Mucosa of rectum (tissue), 2 donors: ENCODE measurements at regions not wholly inside any gene's neighbourhood (a gene's known extent, or its start where the extent isn't known, plus 50 kb on each side); places are given as distances from the start of the nearest gene placed in this dataset.

ENCODE experiments used
- H3K27ac ChIP-seq, 2 donors: one replicate each; pipeline ENCODE4 v1.7.0; 2013; ENCODE audit warnings: inconsistent platforms in 2 of 2, low read depth in 2 of 2, low read length in 2 of 2
- H3K27me3 ChIP-seq, 2 donors: one replicate each; pipeline ENCODE4 v1.7.0; 2013; ENCODE audit warnings: low read length in 2 of 2; ENCODE audit not compliant: control insufficient read depth in 2 of 2, insufficient read depth in 2 of 2
- H3K36me3 ChIP-seq, 2 donors: one replicate each; pipeline ENCODE4 v1.7.0; 2013; ENCODE audit warnings: low read length in 2 of 2; ENCODE audit not compliant: control insufficient read depth in 2 of 2, insufficient read depth in 2 of 2
- H3K4me1 ChIP-seq, 2 donors: one replicate each; pipeline ENCODE4 v1.7.0; 2013; ENCODE audit warnings: low read length in 2 of 2, mild to moderate bottlenecking in 1 of 2; ENCODE audit not compliant: control insufficient read depth in 2 of 2, insufficient read depth in 2 of 2
- H3K4me3 ChIP-seq, 2 donors: one replicate each; pipeline ENCODE4 v1.7.0; 2013; ENCODE audit warnings: low read length in 2 of 2
- H3K9ac ChIP-seq, 2 donors: one replicate each; pipeline ENCODE4 v1.7.0; 2013; ENCODE audit warnings: low read length in 2 of 2, low read depth in 1 of 2, mild to moderate bottlenecking in 1 of 2
- H3K9me3 ChIP-seq, 2 donors: one replicate each; pipeline ENCODE4 v1.7.0; 2013; ENCODE audit warnings: low read length in 2 of 2; ENCODE audit not compliant: control insufficient read depth in 2 of 2
- donor health status: healthy.
- donor health status: Normal muscosa, but diverticular disease.

DNA sequence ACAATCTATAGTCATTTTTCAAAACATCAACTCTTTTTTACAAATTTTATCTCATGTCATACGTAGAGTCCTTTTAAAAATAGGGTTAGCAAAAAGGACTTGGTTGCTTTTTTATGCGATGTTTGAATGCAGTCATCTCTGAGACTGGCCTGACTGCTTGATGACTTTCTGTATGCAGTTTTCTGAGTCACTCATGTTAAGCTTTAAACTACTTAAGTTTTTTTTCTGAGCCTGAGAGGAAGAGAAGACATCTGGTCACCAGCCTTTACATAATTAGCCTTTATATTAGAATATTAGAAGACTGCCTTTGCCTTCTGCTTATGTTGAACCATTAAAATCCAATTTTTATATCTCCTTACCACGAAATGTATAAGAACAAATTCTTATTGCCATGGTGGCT, 834.4 kb upstream of the MBL2 start:
- Histone ChIP-seq H3K4me3 (no peak overlapping the region), H3K9ac (no peak overlapping the region), H3K27ac (no peak overlapping the region), H3K36me3 (no peaks in the 10 kb centered on the region), H3K9me3 (no peaks in the 10 kb centered on the region), H3K27me3 (no peaks in the 10 kb centered on the region), H3K4me1 (no peaks in the 10 kb centered on the region)

DNA sequence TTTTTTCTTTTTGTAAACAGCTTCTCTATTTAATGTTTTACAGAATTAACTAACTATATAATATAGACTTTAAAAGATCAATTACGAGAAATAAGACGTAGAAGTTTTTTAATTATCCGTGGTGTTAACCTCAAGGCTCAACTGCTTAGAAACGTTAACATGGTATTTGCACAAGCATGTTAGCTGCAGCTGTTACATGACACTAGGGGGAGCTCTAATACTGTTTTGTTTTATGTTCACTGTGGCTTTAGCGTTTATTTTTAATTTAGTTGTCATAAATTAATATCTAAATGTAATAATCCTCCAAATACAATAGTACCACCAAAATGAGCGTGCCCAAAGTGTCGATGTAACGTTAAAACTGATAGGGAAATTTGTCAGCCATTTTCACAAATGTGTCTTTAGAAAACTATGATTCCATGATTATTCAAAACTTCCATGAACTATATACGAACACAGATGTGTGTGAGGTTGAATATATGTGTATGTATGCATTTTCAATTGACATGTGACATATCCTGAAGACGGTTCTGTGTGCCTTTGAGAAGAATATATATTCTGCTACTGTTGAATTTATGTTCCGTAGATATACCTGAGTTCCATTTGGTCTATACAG, 828.8 kb upstream of the MBL2 start:
- no peak overlapping the region for H3K27ac ChIP-seq
- H3K4me1 ChIP-seq: no peaks in the 10 kb centered on the region
- H3K9ac ChIP-seq: no peak overlapping the region
- no peaks in the 10 kb centered on the region for H3K27me3 ChIP-seq
- H3K36me3 ChIP-seq: no peaks in the 10 kb centered on the region
- no peak overlapping the region for H3K4me3 ChIP-seq
- H3K9me3 ChIP-seq: no peaks in the 10 kb centered on the region

DNA sequence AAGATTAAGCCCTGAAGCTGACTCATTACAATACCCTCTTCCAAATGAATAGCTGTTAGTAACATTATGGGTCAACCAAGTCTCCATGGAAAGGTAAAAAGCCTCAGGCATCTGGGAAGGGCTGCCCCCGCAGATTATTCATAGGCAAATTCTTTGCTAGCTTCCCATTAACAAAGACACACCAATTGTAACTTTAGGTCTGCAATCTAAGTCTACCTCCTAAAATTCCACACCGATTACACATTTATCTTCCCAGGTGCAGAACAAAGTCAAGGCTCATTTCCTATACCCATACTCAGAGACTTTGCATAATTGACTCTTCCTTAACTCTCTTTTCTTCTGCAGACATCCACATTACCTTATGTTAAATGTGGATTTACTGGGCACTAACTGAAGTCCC, 826.3 kb upstream of the MBL2 start:
- Histone ChIP-seq H3K36me3 (no peaks in the 10 kb centered on the region), H3K4me3 (no peak overlapping the region), H3K27ac (no peak overlapping the region), H3K27me3 (no peaks in the 10 kb centered on the region), H3K9ac (no peak overlapping the region), H3K4me1 (no peaks in the 10 kb centered on the region), H3K9me3 (no peaks in the 10 kb centered on the region)

DNA sequence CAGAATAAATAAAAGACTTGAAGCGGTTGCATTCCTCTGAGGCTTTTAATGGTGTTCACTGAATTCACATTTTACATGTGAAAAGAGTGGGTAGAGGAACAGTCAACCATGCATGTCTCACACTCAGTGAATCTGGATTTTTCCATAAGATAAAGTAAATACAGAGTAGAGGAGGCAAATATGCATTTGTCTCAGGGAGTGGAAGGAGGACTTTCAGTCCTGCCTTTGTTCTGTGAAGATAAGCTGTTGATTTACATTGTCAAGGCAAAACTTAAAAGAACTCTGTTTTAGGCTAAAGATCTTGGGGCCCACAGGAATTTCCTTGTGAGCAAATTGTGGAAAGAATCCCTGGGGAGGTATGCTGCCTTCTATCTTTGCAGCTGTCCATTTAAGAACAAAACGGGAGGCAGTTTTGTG, 825.3 kb upstream of the MBL2 start:
- Histone ChIP-seq H3K27ac (no peak overlapping the region), H3K9me3 (no peaks in the 10 kb centered on the region), H3K4me1 (no peaks in the 10 kb centered on the region), H3K9ac (no peak overlapping the region), H3K4me3 (no peak overlapping the region), H3K27me3 (no peaks in the 10 kb centered on the region), H3K36me3 (no peaks in the 10 kb centered on the region)

DNA sequence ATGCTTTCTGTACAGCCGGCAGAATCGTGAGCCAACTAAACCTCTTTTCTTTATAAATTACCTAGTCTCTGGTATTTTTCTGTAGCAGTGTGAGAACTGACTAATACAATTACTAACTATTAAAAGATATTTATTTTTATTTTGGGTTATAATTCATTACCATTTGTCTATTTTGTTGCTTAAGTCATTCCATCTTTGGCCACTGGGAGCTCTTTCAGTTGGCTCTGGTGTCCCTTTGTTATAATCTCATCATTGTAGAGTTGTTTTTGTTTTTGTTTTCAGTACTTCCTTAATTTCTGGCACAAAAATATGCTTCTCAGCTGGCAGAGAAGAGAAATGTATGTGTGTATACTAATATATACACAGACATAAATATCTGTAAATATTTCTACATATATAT, 807.9 kb upstream of the MBL2 start:
- Histone ChIP-seq H3K27ac (no peak overlapping the region), H3K9ac (no peak overlapping the region), H3K4me1 (no peaks in the 10 kb centered on the region), H3K36me3 (no peaks in the 10 kb centered on the region), H3K4me3 (no peak overlapping the region), H3K9me3 (no peaks in the 10 kb centered on the region), H3K27me3 (no peaks in the 10 kb centered on the region)

DNA sequence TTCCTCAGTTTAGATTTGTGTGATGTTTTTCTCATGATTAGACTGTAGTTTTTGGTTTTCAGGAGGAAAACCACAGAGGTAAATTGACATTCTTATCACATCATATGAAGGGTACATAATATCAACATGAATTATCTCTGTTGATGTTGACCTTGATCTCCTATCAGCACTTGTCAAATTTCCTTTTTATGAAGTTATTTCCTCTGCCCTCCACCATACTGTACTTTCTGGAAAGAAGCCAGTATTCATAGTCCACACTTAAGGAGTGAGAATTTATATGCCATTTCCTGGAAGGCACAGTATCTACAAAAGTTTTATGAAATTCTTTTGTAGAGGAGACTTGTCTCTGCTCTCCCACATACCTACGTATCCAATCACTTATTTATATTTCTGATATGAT, 807.2 kb upstream of the MBL2 start:
- Histone ChIP-seq H3K4me3 (no peak overlapping the region), H3K27ac (no peak overlapping the region), H3K9me3 (no peaks in the 10 kb centered on the region), H3K27me3 (no peaks in the 10 kb centered on the region), H3K4me1 (no peaks in the 10 kb centered on the region), H3K36me3 (no peaks in the 10 kb centered on the region), H3K9ac (no peak overlapping the region)

DNA sequence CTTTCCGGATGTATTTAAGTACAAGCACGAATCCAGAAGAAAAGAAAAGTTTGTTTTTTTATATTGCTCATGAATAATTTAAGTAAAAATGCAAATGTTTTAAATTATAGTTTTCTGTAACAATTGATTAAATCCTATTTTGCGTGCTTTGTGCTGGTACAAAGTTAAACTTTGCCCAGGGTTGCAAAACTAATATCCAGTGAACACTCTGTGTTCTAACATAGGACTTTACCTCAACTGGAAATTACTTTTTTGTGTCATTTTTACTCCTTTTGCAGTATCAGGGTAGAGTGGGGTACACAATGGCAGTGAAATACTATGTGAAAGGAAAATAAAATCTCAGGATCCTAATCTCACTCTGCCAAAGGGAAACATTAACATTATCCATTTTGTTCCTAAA, 801.4 kb upstream of the MBL2 start:
- H3K27ac ChIP-seq: no peak overlapping the region
- no peak overlapping the region for H3K4me3 ChIP-seq
- no peak overlapping the region for H3K9ac ChIP-seq
- H3K9me3 ChIP-seq: no peaks in the 10 kb centered on the region
- H3K27me3 ChIP-seq: no peaks in the 10 kb centered on the region
- H3K4me1 ChIP-seq: no peaks in the 10 kb centered on the region
- H3K36me3 ChIP-seq: no peaks in the 10 kb centered on the region

DNA sequence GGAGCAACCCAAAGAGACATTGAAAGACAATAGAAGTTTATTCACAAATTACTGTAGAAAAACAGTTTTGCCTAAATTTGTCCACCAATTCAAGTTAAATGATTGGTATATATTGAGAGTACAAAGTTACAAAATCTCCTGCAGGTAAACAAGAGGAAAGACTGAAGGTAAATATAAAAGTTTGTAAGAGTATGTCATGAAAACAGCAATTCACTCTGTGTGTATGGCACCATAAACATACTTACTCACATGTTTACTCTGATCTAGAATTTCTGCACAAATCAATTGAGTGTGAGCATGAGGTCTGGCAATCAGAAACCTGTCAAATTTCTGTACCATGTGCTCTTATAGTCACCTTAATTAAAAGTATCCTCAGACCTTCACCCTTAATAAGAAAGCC, 800.9 kb upstream of the MBL2 start:
- no peaks in the 10 kb centered on the region for H3K9me3 ChIP-seq
- H3K4me3 ChIP-seq: no peak overlapping the region
- H3K4me1 ChIP-seq: no peaks in the 10 kb centered on the region
- H3K27me3 ChIP-seq: no peaks in the 10 kb centered on the region
- no peak overlapping the region for H3K9ac ChIP-seq
- no peaks in the 10 kb centered on the region for H3K36me3 ChIP-seq
- no peak overlapping the region for H3K27ac ChIP-seq

DNA sequence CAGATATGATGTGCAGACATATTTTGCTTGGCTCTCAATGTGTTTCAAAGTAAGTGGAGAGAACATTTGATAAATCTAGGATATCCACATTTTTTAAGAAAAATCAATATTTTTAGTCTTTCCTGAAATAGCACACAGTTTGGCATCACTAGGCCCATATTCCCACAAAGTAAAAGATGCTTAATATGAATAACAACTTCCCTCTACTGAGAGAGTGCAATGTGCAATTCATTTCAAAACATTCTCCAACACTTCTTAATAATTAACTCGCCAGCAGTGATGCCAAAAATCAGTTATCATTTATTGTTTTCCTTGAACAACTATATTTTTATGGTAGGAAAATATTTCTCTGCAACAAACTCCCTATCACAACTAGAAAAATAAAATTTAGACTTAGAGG, 800.2 kb upstream of the MBL2 start:
- Histone ChIP-seq H3K4me3 (no peak overlapping the region), H3K27me3 (no peaks in the 10 kb centered on the region), H3K9me3 (no peaks in the 10 kb centered on the region), H3K4me1 (no peaks in the 10 kb centered on the region), H3K9ac (no peak overlapping the region), H3K27ac (no peak overlapping the region), H3K36me3 (no peaks in the 10 kb centered on the region)

DNA sequence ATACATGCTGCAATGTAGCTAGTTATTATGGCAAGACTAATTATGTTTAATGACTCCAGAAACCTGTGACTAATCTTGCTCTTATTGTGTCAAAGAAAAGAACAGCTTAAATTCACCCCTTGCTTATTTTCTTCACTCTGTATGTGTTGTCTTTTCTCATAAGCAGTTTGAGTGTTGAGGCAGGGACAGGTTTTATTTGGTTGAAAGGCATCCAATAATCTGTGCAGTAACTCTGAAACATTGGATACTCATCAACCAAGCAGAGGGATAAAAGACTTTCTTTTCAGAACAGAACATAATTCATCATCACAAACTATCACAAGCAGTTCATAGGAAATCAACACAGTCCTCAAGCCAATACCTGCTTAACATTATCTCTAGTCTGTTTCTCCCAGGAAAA, 797.6 kb upstream of the MBL2 start:
- H3K4me1 ChIP-seq: no peaks in the 10 kb centered on the region
- H3K9ac ChIP-seq: no peak overlapping the region
- no peaks in the 10 kb centered on the region for H3K27me3 ChIP-seq
- no peaks in the 10 kb centered on the region for H3K36me3 ChIP-seq
- no peaks in the 10 kb centered on the region for H3K9me3 ChIP-seq
- H3K4me3 ChIP-seq: no peak overlapping the region
- no peak overlapping the region for H3K27ac ChIP-seq

DNA sequence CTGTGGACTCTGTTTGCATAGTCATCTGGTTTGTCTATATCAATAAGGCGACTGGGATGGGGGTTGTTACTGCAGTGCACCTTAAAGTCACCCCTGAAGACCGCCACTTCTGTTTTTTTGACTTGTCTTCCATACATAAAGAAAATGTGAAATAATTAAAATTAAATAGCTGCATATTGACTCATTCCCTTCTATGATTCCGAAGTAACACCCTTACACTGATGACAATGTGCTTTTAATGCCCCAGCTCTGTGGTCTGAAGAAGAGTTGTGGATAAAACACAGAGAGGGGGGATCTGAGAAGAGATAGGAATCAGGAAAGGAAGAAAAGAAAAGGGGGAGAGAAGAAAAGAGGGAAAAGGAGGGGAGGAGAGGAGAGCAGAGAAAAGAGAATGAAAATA, 796.9 kb upstream of the MBL2 start:
- H3K9me3 ChIP-seq: no peaks in the 10 kb centered on the region
- no peak overlapping the region for H3K4me3 ChIP-seq
- no peaks in the 10 kb centered on the region for H3K4me1 ChIP-seq
- H3K27me3 ChIP-seq: no peaks in the 10 kb centered on the region
- no peaks in the 10 kb centered on the region for H3K36me3 ChIP-seq
- H3K27ac ChIP-seq: no peak overlapping the region
- no peak overlapping the region for H3K9ac ChIP-seq
